Cardiac septum (tissue), 1 donor: ENCODE measurements at regions not wholly inside any gene's neighbourhood (a gene's known extent, or its start where the extent isn't known, plus 50 kb on each side); places are given as distances from the start of the nearest gene placed in this dataset.
"Not testable (repeated sequence)": the region's sequence is repeated elsewhere in the genome, so short reads cannot be mapped to it uniquely, and the experiment has no call there.

Experiments used
- DNase-seq: peaks from one replicate; pipeline ENCODE4 v3.0.0-alpha.2; 2020; ENCODE audit warnings: low spot score
- intact Hi-C: fragments of 100-400 bp; cut with DNase I; formaldehyde crosslinking; loops from one replicate; pipeline ENCODE4 v1.14.0; 2022
- donor health status: DM: no; HTN: no; CAD: no.

DNA sequence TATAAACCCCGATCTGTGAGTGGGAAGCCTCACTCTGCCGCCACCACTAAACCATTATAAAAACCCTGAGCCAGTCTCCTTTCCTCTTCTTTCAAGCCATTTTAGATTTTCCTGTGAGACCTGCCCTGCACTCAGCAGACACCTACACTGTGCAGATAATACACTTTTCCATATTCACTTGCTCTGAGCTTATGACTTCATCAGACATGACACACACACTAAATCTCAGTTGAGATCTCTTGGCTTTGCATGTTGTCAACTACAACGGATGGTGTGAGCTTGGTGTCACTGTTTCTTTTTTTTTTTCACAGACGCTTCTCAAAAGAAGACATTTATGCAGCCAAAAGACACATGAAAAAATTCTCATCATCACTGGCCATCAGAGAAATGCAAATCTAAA lies 814.3 kb downstream of the TMEM121 start:
- DNase-seq, intact Hi-C loops: not testable (repeated sequence)

DNA sequence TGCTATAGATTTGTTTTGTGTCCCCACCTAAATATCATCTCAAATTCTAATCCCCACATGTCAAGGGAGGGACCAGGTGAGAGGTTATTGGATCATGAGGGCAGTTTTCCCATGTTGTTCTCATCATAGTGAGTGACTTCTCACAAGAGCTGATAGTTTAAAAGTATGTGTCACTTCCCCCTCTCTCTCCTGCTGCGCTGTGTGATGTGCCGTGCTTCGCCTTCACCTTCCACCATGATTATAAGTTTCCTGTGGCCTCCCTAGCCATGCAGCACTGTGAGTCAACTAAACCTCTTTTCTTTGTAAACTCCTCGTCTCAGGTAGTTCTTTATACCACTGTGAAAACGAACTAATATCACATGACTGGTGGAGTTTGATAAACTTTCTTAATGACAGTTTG lies 814.8 kb downstream of the TMEM121 start:
- DNase-seq, intact Hi-C loops: not testable (repeated sequence)

DNA sequence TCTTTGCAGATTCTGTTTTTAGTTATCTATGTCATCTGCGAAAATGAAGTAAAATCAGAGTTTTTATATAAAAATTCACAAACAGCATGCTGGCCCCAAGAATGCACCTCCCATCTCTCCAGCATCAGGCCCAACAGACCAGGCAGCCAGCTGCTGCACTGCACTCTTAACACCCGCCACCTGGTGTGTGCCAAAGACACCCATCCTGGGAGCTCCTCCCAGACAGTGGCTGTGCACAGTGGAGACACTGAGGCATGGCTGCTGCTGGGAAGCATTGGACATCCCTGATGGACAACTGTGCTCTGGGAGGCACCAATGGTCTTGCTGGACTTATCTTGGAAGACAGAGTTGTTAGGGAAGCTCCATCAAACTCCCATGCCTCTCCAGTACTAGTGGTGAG lies 817.2 kb downstream of the TMEM121 start:
- DNase-seq = no peak
- intact Hi-C loops = no loop called here

DNA sequence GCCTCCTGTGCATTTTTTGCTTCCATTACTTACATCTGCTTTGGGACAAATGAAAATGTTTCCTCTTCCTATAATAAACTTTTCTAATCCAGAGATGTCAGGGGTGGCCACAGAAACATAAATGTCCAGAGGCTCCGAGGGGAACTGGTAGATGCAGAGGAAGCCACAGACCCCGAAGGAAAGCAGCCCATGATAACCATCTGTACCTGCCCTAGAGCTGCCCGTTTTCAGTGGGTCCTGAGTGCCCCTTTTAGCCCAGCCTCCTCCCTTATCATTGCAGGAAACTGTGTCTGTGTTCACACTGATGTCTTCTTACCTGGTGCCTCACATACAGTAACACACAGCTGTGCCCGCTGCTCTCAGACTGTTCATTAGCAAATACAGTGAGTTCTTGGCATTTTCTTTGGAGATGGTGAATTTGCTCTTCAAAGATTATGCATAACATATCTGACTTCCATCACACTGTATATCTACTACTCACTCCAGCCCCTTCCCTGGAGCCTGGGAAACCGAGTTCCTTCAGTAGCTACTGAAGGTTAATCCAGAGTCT lies 817.8 kb downstream of the TMEM121 start:
- DNase-seq, intact Hi-C loops: not testable (repeated sequence)

DNA sequence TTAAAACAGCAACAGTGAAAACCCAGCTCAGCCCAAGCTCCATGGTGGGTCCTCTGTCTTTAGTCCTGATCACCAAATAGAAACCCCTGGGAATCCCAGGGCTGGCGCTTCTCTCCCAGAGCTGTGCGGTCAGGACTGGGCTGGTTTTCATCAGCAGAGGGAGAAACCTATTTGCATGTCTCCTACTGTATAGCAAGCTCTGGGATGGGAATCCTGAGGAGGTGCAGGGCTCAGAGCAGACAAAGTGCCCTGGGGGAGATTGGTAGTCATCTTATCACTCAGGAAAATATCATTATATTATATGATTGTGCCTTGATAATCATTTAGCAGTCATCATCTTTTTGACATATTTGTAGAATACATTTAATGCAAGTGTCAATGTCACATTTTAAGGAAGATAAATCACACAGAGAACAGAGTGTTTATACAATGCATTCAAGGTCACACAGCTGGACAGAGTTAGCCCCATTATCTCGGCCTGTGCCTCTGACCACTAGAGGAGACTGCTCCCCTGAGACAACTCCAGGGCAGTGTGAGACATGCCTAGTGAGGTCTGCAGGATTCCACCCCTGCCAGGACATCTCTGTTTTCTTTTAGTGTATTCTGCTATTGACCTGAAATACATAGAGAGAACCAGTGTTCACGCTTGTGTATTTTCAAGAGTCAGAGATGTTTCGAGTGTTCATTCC lies 818.6 kb downstream of the TMEM121 start:
- DNase-seq, intact Hi-C loops: not testable (repeated sequence)

DNA sequence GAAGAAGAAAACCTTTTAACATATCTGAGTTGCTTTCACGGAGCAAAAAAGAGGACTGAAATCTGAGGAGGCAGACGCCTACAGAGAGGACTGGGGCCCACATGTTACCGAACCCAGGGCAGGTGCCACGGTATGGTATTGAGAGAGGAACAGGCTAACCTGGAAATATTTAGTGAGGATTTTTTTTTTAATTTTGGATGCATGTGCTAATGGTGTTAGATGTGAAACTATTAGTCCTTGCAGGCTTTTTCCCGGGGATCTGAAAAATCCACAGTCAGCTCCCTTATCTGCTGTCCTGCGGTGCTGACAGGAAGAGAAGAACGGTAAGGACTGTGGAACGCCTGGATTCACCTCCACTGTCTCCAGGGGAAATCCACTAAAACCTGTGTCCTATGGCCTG lies 819.7 kb downstream of the TMEM121 start:
- intact Hi-C loops = no loop called here
- no peak for DNase-seq

DNA sequence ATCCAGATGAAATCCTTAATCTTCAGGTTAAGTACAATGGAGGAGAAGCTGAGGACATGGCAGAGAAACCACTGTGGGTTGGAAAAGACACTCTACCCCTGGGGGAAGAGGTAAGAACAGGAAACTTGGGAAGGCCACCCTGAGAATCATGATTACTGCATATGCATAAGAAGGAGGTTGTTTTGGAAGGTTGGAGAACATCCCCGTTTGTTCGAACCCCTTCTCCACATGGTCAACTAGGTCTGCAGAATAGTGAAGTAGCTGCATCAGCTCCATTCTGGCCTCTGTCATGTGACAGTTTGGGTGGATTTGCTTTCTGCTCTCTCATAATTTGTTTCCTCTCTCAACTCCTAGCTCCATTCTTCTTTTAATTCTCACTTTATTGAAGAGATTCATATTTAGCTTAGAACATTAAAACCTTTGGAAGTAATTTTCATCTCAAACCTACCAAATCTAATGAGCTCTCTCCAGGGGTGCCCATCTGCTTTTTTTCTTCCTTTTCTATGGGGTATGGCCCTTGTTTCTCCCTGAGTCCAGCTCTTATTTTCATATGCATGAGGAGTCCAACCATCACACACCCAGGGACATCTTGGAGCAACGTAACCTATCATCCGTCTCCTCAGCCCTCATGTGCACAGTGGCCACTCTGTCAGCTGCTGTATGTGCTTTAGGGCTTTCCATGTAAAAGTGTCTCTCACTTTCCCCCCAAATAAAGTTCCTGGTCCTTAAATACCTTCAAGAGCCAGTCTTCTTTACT lies 820.3 kb downstream of the TMEM121 start:
- no peak for DNase-seq

DNA sequence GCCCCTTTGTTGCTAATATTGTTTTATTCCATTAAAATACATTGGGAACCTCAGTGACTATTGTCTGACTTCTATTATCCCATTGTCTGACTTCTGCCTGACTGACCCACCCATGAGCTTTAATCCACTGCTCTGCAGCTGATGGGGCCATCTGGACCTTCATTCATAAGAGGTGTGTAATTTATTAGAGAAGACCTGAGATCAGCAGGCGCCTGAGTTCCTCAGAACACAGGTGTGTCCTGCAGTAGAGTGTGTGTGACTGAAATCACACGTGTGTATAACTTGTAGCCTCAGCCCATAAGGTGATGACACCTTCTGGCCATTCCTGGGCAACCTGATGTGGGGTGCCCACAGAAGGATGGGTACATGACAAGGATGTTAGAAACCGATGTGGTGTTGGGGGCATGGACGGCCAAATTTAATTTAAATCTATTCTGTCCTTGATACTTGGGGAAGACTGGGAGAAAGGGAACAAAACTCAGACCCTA lies 821.0 kb downstream of the TMEM121 start:
- DNase-seq = no peak
- intact Hi-C loops = no loop called here

More for the DNA sequence above, 820.3 kb downstream of the TMEM121 start:
- intact Hi-C loops = no loop called here

DNA sequence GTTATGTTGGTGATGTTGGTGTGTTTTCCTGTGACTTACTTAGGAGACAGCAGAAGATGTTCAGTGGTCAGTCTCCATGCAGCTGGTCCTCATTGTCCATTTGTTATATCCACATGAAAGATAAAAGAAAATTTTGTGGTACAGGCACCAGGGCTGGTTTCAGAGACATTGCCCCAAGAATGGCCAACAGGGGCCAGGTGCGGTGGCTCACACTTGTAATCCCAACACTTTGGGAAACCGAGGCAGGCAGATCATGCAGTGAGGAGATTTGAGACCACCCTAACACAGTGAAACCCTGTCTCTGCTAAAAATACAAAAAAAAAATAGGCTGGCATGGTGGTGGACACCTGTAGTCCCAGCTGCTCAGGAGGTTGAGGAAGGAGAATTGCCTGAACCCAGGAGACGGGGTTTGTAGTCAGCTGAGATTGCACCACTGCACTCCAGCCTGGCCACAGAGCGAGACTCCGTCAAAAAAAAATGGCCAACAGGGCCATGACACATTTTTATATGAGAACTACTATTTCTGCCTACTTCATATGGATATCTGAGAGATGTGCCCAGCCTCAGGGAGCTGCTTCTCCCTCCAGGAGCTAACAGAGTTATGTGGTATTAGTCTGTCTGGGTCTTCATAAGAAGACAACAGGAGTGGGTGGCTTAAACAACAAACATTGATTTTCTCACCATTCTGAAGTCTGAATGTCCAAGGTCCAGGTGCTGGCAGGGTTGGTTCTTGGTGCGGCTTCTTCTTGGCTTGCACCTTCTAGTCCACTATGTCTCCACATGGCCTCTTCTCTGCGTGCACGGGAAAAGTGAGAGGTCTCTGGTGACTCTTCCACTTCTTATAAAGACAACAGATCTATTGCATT lies 821.7 kb downstream of the TMEM121 start:
- intact Hi-C loops = no loop called here
- DNase-seq = no peak

DNA sequence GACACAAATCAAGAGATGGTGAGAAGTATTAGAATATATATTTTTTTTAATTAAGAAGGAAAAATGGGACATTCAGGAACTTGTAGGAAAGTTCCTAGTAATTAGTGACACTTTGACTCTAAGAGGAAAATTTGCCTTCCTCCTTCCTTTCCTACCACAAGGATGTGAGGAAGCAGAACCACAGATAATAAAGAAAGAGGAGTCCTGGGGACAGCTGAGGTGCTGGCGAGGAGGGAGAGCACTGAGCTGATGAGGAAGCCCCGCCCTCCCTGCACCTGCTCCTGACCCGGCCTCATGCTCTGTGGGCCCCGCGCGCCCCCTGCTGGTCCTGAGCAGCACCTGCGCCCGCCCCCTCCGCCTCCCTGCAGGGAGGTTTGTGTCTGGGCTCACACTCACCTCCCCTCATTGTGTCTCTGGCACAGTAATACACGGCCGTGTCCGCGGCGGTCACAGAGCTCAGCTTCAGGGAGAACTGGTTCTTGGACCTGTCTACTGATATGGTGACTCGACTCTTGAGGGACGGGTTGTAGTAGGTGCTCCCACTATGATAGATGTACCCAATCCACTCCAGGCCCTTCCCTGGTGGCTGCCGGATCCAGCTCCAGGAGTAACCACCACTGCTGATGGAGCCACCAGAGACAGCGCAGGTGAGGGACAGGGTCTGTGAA lies 822.6 kb downstream of the TMEM121 start:
- DNase-seq, intact Hi-C loops: not testable (repeated sequence)

DNA sequence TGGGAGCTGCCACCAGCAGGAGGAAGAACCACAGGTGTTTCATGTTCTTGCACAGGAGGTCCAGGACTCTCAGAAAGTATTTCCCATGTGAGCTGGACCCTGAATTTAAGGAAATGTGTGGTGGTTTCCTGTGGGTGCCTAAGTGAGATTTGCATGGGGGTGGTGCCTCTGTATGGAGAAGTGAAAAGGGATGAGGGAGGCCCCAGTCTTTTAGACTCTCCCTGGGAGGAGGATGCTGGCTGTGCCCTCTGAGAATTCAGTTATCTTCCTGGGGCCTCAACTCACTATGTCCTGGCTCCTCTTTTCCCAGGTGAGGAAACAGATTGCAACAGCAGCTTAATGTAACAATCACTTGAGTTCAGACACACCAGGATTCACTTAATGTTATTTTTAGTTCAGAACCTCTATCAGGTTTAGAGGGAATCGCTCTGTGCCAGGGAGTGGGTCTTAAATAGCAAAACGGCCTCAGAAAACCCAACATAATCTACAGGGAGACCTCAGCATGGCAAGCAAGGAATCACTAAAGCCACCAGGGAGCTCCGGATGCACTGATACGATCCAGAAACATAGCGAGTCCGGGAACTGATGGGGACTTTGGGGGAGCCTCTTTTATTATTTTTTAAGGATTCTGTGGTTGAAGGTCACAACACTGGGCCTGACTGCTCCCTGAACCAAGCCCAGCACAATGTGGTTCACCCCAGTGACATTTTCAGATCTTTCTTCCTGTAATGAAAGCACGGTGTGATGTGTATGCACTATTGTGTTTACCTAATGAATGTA lies 823.5 kb downstream of the TMEM121 start:
- DNase-seq, intact Hi-C loops: not testable (repeated sequence)

DNA sequence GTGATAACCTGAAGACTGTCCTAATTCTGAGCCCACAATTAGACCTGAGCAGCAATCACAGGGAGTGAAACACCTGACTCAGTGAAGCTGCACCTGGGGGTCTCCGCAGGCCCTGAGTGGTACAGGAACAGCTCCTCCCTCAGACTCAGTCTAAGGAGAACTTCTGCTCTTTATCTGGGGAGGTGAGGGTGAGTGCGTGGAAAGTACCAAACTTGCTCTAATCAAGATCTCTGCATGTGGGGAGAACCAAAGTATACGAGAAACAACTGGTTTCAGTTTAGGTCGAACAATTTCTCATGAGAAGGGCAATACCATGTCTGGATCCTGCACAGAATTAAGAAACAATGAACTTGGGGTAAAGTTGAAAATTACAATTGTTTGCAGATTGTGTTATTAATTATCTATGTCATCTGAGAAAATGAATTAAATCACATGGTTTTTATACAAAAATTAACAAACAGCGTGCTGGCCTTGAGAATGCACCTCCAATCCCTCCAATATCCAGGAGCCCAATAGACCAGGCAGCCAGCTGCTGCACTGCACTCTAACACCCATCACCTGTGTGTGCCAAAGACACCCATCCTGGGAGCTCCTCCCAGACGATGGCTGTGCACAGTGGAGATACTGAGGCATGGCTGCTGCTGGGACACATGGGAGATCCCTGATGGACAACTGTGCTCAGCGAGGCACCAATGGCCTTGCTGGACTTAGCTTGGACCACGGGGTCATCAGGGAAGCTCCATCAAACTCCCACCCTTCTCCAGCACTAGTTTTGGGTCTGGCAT lies 828.8 kb downstream of the TMEM121 start:
- intact Hi-C loops, DNase-seq: not testable (repeated sequence)

DNA sequence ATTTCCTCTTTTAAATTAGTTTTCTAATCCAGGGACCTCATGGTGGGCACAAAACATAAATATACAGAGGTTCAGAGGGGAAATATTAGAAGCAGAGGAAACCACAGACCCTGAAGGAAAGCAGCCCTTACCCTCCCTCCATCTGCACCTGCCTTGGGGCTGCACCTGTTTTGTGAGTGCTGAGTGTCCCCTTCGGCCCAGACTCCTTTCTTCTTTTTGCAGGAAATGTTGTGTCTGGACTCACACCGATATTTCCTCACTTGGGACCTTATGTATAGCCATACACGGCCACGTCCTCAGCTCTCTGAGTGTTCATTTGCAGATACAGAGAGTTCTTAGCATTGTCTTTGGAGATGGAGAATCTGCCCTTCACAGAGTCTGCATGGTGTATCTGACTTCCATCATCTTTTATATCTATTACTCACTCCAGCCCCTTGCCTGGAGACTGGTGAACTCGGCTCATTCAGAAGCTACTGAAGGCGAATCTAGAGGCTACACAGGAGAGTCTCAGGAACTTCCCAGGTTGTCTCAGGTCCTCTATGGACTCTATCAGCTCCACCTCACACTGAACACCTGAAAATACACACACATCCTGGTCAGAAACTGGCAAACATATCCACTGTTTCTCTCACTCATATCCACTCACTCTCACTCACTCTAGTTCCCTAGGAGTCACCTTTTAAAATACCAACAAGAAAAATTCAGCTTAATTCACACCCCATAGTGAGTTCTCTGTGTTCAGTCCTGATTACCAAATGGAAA lies 829.7 kb downstream of the TMEM121 start:
- intact Hi-C loops, DNase-seq: not testable (repeated sequence)

DNA sequence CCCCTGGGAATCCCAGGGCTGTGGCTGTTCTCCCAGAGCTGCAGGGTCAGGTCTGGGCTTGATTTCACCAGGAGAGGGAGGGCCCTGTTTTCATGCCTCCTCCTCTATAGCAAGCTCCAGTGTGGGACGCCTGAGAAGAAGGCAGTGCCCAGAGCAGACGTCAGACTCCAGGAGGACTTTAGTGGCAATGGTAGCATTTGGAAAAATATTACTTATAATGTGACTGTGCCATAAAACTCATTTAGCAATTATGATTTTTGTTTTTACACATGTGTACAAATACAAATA lies 830.2 kb downstream of the TMEM121 start:
- DNase-seq, intact Hi-C loops: not testable (repeated sequence)

DNA sequence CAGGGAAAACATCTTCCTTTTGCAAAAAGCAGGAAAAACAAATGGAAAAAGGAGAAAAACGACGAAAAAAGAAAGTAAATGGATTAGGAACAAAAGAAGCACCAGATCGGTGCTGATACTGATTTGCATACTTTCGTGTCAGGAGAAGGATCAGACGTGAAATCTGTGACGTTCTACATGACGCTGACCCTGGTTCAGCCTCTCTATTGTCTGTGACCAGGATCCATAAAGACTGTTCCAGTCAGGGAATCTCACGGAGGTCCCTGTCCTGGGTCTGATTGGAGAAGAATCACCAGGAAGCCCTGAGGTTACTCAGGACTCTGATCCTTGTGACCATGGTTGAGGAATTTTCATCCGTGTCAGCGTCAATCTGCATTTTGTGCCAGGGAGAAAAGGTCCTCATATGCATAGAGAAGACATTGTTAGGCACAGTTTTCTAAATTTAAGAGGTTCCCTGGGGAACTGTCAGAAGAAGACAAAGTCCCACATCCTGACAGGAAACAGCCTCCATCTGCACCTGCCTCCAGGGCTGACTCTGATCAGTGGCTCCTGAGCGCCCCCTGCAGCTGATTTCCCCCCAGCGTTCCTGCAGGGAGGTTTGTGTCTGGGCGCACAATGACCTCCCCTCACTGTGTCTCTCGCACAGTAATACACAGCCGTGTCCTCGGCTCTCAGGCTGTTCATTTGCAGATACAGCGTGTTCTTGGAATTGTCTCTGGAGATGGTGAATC lies 832.9 kb downstream of the TMEM121 start:
- DNase-seq, intact Hi-C loops: not testable (repeated sequence)

DNA sequence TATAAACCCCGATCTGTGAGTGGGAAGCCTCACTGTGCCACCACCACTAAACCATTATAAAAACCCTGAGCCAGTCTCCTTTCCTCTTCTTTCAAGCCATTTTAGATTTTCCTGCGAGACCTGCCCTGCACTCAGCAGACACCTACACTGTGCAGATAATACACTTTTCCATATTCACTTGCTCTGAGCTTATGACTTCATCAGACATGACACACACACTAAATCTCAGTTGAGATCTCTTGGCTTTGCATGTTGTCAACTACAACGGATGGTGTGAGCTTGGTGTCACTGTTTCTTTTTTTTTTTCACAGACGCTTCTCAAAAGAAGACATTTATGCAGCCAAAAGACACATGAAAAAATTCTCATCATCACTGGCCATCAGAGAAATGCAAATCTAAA lies 839.0 kb downstream of the TMEM121 start:
- intact Hi-C loops, DNase-seq: not testable (repeated sequence)
